RKO (cell line): ENCODE measurements at regions not wholly inside any gene's neighbourhood (a gene's known extent, or its start where the extent isn't known, plus 50 kb on each side); places are given as distances from the start of the nearest gene placed in this dataset.
"Not testable (repeated sequence)": the region's sequence is repeated elsewhere in the genome, so short reads cannot be mapped to it uniquely, and the experiment has no call there.

Experiments used
- DNase-seq: peaks from one replicate; pipeline ENCODE4 v3.0.0-alpha.2; 2016; ENCODE audit warnings: low spot score

DNA sequence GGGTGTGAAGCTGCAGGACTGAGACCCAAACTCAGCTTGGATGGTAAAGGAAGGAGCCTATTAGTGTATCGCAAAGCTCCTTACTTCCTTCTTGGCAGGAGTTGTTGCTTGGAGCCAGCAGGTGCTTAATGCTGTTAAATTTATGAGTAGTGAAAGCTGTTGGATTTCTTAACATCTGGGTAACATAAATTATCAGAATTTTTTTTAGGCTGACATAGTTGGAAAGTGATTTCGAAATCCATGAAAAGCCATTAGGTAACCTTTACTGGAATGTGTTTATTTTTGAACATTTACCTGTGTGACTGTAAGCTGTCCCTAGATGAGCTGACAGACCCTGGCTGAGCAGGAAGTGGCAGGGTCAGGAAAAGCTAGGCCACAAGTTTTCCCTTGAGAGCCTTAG is 470.4 kb upstream of the SLC35B3 start:
- no peak for DNase-seq

DNA sequence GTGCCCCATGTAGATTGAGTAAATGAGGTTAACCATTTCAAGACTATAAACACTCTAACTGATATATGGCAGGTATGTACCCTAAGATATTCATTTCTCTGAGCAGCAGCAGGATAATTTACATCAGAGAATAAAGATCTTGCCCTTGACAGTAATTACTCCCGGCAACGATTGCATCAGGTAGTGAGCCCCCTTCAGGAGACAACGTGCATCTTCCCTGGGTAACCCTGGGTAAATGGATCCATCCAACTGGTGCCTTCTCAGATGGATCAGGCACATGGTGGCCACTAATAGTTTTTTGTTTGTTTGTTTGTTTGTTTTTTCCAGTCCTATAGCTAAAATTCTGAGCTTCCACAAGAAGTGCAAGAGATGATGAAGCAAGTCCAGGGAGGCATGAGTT is 469.4 kb upstream of the SLC35B3 start:
- peak; percentile 30 for DNase-seq

DNA sequence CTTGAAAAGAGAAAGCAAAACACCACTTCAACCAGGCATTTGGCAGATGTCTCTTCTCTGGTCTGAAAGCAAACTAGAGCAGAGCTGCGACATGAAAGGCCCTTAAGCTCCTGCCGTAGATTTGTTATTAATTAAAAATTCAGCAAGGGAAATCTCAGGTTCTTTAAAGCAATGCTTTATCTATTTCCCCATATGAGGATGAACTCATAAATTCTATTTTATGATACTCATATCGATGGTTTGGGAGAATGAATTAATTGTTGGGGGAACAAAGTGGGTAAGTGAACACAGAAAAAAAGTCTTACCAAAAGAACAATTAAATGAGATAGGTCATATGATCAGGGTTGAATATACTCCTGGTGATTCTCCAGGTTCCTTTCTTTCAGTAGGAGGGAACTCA is 464.7 kb upstream of the SLC35B3 start:
- DNase-seq = no peak

GRCh38 chr6:8889514-8889913 is 454.2 kb upstream of the SLC35B3 start:
- DNase-seq = no peak

DNA sequence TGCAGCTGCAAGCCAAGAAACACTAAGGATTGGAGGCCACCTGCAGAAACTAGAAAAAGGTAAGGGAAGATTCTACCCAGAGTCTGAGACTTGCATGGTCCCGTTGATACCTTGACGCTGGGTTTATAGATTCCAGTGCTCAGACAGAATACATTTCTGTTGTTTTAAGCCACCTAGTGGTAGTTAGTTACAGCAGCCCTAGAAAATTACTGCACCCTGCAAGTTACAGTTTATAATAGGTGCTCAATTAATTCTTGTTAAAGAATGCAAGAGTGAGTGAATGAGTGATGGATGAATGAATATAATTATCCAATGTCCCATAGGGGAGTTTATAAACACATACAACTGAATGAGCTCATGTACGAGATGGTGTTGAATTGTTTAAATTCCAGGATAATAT is 453.1 kb upstream of the SLC35B3 start:
- peak; percentile 20 for DNase-seq

DNA sequence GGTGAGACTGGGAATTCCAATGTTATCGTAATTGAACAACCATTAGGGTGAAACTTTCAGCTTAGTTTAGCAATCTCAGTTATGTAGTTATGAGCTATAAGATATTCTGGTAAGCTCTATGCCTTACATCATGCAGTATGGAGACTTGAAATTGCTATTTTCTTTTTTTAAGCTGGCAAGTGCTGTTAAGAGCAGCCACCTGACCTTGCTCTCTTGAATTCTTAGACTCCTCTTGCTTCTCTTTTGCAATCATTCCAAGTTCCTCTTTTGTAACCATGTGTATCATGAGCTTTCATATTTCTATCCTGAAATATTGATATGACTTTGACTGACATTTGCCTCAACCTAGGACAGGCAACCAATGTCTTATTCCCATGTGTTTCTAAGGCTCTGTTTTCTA is 446.3 kb upstream of the SLC35B3 start:
- no peak for DNase-seq

- DNase-seq = peak; percentile 37
Observed at GRCh38 chr6:8879334-8879733, 444.0 kb upstream of the SLC35B3 start.

DNA sequence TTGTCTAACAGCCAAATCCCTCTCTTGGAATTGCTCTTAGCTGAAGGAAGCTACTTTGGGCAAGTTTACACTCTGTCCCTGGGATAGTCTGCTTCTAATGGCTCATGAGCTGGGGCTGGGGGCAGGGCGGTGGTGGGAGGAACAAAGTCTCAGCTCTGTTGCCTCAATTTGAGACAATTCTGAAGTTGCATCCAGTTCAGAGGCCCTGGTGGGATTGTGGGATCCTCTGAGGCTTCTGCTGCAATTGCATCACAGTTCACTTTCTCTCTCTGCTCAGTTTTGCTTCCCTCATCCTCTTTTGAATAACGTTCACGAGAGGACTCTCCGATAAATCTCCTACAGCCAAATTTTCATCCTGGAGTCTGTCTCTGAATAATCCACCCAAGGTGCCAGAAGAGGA is 440.6 kb upstream of the SLC35B3 start:
- DNase-seq = no peak

GRCh38 chr6:8872589-8872988 is 437.2 kb upstream of the SLC35B3 start:
- no peak for DNase-seq

DNA sequence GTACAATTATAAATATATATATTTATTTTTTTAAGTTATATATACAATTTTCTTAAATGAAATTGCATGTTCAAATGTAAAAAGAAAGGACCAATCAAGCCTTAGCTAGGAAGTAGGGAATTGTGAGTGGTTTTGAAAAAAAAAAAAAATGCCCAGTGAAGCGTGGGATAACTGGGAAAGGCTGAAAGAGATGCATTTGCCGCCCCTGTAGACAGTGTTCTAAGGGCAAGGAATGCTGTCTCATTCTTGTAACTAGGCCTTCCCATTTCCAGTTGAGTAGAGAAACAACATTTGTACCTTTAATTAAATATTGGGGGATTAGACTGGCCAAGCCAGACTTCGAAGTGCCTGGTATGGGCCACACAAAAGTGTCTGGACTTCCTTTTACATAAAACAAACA is 430.1 kb upstream of the SLC35B3 start:
- no peak for DNase-seq

DNA sequence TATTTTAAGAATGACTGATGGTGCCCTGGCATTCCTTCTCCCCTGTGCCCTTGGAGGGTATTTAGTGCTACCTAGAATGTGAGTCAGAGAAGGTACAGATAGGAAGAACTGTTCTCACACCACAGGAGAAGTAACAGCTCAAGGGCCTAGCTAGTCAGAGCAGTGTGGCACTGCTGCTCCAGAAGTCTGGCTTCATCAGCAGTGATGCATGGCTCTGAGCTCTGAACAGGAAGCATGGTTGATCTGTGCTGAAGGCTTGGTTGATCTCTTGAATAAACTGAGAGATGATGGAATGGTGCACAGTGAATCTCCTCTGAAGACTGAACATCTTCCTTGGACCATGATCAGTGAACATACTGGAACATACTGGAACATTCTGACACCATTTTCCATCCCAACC is 425.3 kb upstream of the SLC35B3 start:
- no peak for DNase-seq

GRCh38 chr6:8859501-8859900 is 424.2 kb upstream of the SLC35B3 start:
- DNase-seq = no peak

DNA sequence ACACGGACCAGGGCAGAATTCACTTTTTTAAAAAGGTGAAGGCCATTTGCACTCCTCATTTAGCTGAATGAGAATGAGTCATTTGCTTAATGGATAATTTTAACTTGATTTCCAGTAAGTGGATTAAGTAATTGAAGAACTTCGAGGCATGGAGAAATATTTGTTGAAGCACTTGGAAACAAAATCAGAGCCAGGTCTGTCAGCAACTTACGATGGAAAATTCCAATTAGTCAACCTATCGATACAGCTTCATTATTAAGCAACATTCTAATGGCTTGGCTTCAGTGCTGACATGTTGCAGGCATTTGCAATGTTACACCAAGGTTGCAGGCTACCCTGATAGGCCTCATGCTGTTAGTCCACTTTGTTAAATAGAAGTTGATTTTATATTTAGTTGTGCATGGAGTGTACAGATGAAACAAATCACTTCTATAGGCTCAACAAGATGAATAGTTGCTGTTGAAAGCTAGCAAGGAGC is 423.5 kb upstream of the SLC35B3 start:
- DNase-seq = no peak

DNA sequence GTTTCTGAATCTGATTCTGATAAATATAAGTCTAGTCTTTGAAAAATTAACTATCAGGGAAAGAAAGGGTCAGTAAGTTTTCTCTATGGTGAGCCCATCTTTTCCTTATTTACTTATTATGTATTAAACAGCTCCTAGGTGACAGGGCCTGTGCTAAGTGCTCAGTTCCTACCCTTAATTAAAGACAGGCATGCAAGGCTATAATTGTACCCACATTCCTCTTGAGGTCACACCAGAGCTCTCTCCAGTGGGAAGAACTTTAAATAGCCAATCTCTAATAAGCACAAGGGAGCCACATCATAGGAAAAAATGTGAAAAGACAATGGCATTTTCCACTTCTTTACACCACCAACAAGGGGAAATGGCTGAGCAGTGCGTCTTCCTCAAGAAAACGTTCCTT is 421.8 kb upstream of the SLC35B3 start:
- DNase-seq = no peak

GRCh38 chr6:8855411-8855810 is 420.1 kb upstream of the SLC35B3 start:
- no peak for DNase-seq

- no peak for DNase-seq
Observed at GRCh38 chr6:8852332-8852731, 417.0 kb upstream of the SLC35B3 start.

- DNase-seq = not testable (repeated sequence)
Observed at GRCh38 chr6:8846680-8847079, 411.3 kb upstream of the SLC35B3 start.

- no peak for DNase-seq
Observed at GRCh38 chr6:8845690-8846089, 410.3 kb upstream of the SLC35B3 start.

DNA sequence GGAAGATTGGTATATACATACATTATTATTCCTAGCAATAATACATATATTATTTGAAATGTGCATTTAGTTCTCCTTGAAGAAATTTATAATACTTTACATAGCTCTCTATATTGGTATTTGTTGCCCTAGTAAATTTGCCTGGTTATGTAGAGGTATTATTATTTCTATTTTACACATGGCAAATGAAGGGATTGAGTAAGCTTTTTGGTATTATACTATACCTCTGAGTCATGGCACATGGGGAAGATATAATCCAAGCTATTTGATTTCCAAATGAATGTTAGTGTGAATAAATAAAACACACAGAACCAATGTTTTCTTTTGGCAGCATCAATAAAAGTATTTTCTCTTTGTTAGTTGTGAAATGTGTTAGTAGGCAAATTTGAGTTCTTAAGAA is 409.6 kb upstream of the SLC35B3 start:
- DNase-seq = no peak

DNA sequence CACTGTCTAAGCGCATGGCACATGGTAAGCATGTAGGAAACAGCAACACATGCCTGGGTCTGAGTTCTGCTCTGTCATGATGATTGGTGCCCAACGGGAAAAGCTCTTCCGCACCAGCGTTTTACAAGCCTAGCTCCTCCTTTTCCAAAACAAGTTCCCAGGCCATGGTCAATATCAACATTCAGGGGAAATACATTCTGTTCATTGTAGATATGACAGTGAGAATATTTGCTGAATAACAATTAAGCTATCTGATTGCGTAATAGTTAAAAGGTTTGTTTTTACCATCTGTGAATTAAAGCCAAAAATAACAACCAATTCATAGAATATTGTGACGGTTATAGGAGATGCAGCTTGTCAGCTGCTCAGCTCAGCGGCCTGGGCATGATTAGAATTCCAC is 404.3 kb upstream of the SLC35B3 start:
- no peak for DNase-seq

DNA sequence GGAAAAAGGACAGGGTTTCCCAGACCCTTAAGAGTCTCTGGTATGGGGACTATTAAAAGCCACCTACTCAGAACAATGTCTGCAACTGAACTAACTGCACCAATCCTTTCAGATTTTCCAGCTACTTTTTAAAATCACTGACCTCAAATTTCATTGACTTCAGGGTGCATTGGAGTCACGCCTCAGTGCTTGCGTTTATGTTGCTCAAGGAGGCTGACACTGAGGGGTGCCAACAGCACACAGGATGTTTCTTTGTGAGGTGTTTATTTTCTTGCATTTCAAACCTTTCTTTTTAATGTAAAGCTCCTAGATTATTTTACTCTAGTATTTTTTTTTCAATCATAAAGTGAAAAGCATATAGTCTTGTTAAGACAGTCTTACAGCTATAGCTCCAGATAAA is 402.0 kb upstream of the SLC35B3 start:
- DNase-seq = no peak

DNA sequence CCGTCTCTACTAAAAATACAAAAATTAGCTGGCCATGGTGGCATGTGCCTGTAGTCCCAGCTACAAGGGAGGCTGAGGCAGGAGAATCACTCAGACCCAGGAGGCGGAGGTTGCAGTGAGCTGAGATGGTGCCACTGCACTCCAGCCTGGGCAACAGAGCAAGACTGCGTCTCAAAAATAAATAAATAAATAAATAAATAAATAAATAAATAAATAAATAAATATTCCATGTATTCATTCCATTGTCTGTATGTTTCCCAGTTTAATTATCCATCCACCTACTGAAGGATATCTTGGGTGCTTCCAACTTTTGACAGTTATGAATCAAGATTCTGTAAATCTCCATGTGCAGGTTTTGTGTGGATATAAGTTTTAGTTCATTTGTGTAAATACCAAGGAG is 397.4 kb upstream of the SLC35B3 start:
- not testable (repeated sequence) for DNase-seq

GRCh38 chr6:8831366-8832152 is 396.2 kb upstream of the SLC35B3 start:
- no peak for DNase-seq

DNA sequence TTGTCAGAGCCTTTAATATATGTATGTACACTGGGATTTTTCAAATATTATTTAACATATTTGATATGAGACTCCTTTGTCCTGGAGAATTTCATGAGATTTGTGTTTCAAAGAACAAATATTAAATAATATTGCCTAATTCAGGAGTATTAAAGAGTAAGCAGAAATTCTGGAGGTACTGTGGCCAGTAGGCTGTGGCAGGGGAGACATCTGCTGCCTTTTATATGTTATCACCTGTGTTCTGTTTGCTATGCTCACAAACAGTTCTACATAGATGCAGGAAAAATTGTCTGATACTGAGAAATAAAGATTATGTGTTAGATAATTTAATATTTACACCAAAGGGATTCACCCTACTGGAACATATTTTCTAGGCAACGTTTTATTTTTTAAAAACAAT is 395.4 kb upstream of the SLC35B3 start:
- DNase-seq = no peak
